HEK293 (cell line): ENCODE measurements at regions not wholly inside any gene's neighbourhood (a gene's known extent, or its start where the extent isn't known, plus 50 kb on each side); places are given as distances from the start of the nearest gene placed in this dataset.

ENCODE experiments used
- CTCF ChIA-PET: fragments of 350-600 bp; formaldehyde crosslinking; extraction: SDS; loops from one replicate; lab custom pipeline; 2021; ENCODE audit warnings: antibody characterized with exemption; lab: Yijun Ruan, JAX
- POLR2A ChIA-PET: fragments of 300-600 bp; formaldehyde crosslinking; extraction: SDS; loops from one replicate; lab custom pipeline; 2020; ENCODE audit warnings: antibody characterized with exemption, inconsistent platforms; lab: Yijun Ruan, JAX
- H3K27ac ChIP-seq: fragments of 200-500 bp; sonication (Bioruptor generic); 2 replicates; pipeline ENCODE4 v1.5.1; 2014; ENCODE audit warnings: low read depth, low read length, control low read depth, inconsistent platforms; ENCODE audit errors: extremely low read depth
- H3K36me3 ChIP-seq, 2 experiments: fragments of 200-500 bp in 1 of 2; sonication (Bioruptor generic) in 1 of 2; 1 replicate in 1 of 2; 2 replicates in 1 of 2; pipeline ENCODE4 v1.5.1; 2014 to 2017; ENCODE audit warnings: inconsistent platforms in 2 of 2, low read length in 2 of 2; ENCODE audit not compliant: control insufficient read depth in 2 of 2, insufficient read depth in 1 of 2
- H3K4me1 ChIP-seq: fragments of 200-500 bp; sonication (Bioruptor generic); 2 replicates; pipeline ENCODE4 v1.5.1; 2014; ENCODE audit warnings: mild to moderate bottlenecking, low read length, inconsistent platforms; ENCODE audit not compliant: control insufficient read depth, insufficient read depth
- H3K4me3 ChIP-seq: 2 replicates; pipeline ENCODE4 v1.5.1; 2011; ENCODE audit warnings: low read depth, mild to moderate bottlenecking, control low read depth, low read length, moderate library complexity
- H3K9me3 ChIP-seq: fragments of 200-500 bp; sonication (Bioruptor generic); 2 replicates; pipeline ENCODE4 v1.5.1; 2014; ENCODE audit warnings: low read depth, low read length, inconsistent platforms; ENCODE audit not compliant: control insufficient read depth, insufficient read depth
- KLF1 ChIP-seq: fragments of 450-650 bp; formaldehyde crosslinking; IDR thresholded peaks from 2 replicates; pipeline ENCODE4 v1.5.1; 2016; ENCODE audit warnings: missing biosample characterization, missing genetic modification characterization
- KLF10 ChIP-seq: fragments of 450-650 bp; IDR thresholded peaks from 2 replicates; pipeline ENCODE4 v1.5.1; 2018; ENCODE audit warnings: missing biosample characterization, mild to moderate bottlenecking, missing genetic modification characterization
- KLF8 ChIP-seq: fragments of 450-650 bp; formaldehyde crosslinking; IDR thresholded peaks from 2 replicates; pipeline ENCODE4 v1.5.1; 2016; ENCODE audit warnings: missing biosample characterization, missing genetic modification characterization
- MYNN ChIP-seq: fragments of 450-650 bp; formaldehyde crosslinking; IDR thresholded peaks from 2 replicates; pipeline ENCODE4 v1.5.1; 2016; ENCODE audit warnings: missing biosample characterization, missing genetic modification characterization, borderline replicate concordance
- ZBTB48 ChIP-seq: fragments of 450-650 bp; formaldehyde crosslinking; IDR thresholded peaks from 2 replicates; pipeline ENCODE4 v1.5.1; 2016; ENCODE audit warnings: missing biosample characterization, missing genetic modification characterization
- ZFHX2 ChIP-seq: fragments of 450-650 bp; formaldehyde crosslinking; conservative IDR thresholded peaks from 2 replicates; pipeline ENCODE4 v1.5.1; 2016; ENCODE audit warnings: missing biosample characterization, missing genetic modification characterization
- ZIC2 ChIP-seq: fragments of 450-650 bp; formaldehyde crosslinking; IDR thresholded peaks from 2 replicates; pipeline ENCODE4 v1.5.1; 2016; ENCODE audit warnings: missing biosample characterization, missing genetic modification characterization
- ZNF157 ChIP-seq: fragments of 450-650 bp; formaldehyde crosslinking; IDR thresholded peaks from 2 replicates; pipeline ENCODE4 v1.5.1; 2016; ENCODE audit warnings: missing biosample characterization, missing genetic modification characterization
- ZNF169 ChIP-seq: fragments of 450-650 bp; formaldehyde crosslinking; IDR thresholded peaks from 2 replicates; pipeline ENCODE4 v1.5.1; 2016; ENCODE audit warnings: missing biosample characterization, missing genetic modification characterization
- ZNF184 ChIP-seq: fragments of 450-650 bp; IDR thresholded peaks from 2 replicates; pipeline ENCODE4 v1.5.1; 2018; ENCODE audit warnings: missing biosample characterization, mild to moderate bottlenecking, missing genetic modification characterization
- ZNF394 ChIP-seq: fragments of 450-650 bp; formaldehyde crosslinking; IDR thresholded peaks from 2 replicates; pipeline ENCODE4 v1.5.1; 2016; ENCODE audit warnings: missing biosample characterization, missing genetic modification characterization, mild to moderate bottlenecking, moderate library complexity, borderline replicate concordance
- ZNF404 ChIP-seq: fragments of 450-650 bp; formaldehyde crosslinking; IDR thresholded peaks from 2 replicates; pipeline ENCODE4 v1.5.1; 2017; ENCODE audit warnings: missing biosample characterization, missing genetic modification characterization
- ZNF423 ChIP-seq: fragments of 450-650 bp; formaldehyde crosslinking; IDR thresholded peaks from 2 replicates; pipeline ENCODE4 v1.5.1; 2016; ENCODE audit warnings: missing biosample characterization, missing genetic modification characterization
- ZNF426 ChIP-seq: fragments of 450-650 bp; formaldehyde crosslinking; IDR thresholded peaks from 2 replicates; pipeline ENCODE4 v1.5.1; 2017; ENCODE audit warnings: missing biosample characterization, missing genetic modification characterization, mild to moderate bottlenecking, inconsistent platforms, moderate library complexity
- ZNF473 ChIP-seq: fragments of 450-650 bp; formaldehyde crosslinking; IDR thresholded peaks from 2 replicates; pipeline ENCODE4 v1.5.1; 2017; ENCODE audit warnings: missing biosample characterization, missing genetic modification characterization
- ZNF558 ChIP-seq: fragments of 450-650 bp; formaldehyde crosslinking; IDR thresholded peaks from 2 replicates; pipeline ENCODE4 v1.5.1; 2016; ENCODE audit warnings: missing biosample characterization, missing genetic modification characterization
- ZNF645 ChIP-seq: fragments of 450-650 bp; formaldehyde crosslinking; IDR thresholded peaks from 2 replicates; pipeline ENCODE4; 2016; ENCODE audit warnings: missing biosample characterization, missing genetic modification characterization
- ZNF654 ChIP-seq: fragments of 450-650 bp; formaldehyde crosslinking; IDR thresholded peaks from 2 replicates; pipeline ENCODE4 v1.5.1; 2016; ENCODE audit warnings: low read depth, missing biosample characterization, missing genetic modification characterization
- ZNF704 ChIP-seq: fragments of 450-650 bp; formaldehyde crosslinking; IDR thresholded peaks from 2 replicates; pipeline ENCODE4 v1.5.1; 2016; ENCODE audit warnings: missing biosample characterization, missing genetic modification characterization
- ZNF76 ChIP-seq: fragments of 450-650 bp; formaldehyde crosslinking; IDR thresholded peaks from 2 replicates; pipeline ENCODE4; 2016; ENCODE audit warnings: low read depth, missing biosample characterization, missing genetic modification characterization, borderline replicate concordance
- ZNF837 ChIP-seq: fragments of 450-650 bp; formaldehyde crosslinking; IDR thresholded peaks from 2 replicates; pipeline ENCODE4 v1.5.1; 2016; ENCODE audit warnings: missing biosample characterization, missing genetic modification characterization
- ZSCAN4 ChIP-seq: fragments of 450-650 bp; formaldehyde crosslinking; IDR thresholded peaks from 2 replicates; pipeline ENCODE4 v1.5.1; 2017; ENCODE audit warnings: missing biosample characterization, missing genetic modification characterization
- ZXDB ChIP-seq: fragments of 450-650 bp; formaldehyde crosslinking; IDR thresholded peaks from 2 replicates; pipeline ENCODE4 v1.5.1; 2016; ENCODE audit warnings: missing biosample characterization, missing genetic modification characterization

GRCh38 chr16:48862087-48862532 is 252.1 kb upstream of the N4BP1 start:
- no peaks in the 10 kb centered on the region for H3K4me1 ChIP-seq
- H3K36me3 ChIP-seq = no peaks in the 10 kb centered on the region
- no peak overlapping the region for H3K4me3 ChIP-seq
- CTCF ChIA-PET = interaction anchor here (1.0 to 1.6 kb wide), 2 partner anchors 30 to 147 kb away, joined by 3 to 5 read pairs; no protein-coding TSS in a partner anchor
- H3K9me3 ChIP-seq = no peaks in the 10 kb centered on the region
- TF ChIP-seq MYNN (tag by site-specific recombination) = no peak
- no peak for TF ChIP-seq ZNF76 (tag by site-specific recombination)
- TF ChIP-seq ZNF654 (tag by site-specific recombination) = no peak
- TF ChIP-seq ZNF169 (tag by site-specific recombination) = no peak
- no peak for TF ChIP-seq KLF1 (tag by site-specific recombination)
- TF ChIP-seq ZSCAN4 (tag by site-specific recombination) = no peak
- no peak for TF ChIP-seq ZNF184 (tag by site-specific recombination)
- no peak for TF ChIP-seq ZNF645
- no peak for TF ChIP-seq ZNF704
- TF ChIP-seq ZNF837 (tag by site-specific recombination) = no peak
- no peak for TF ChIP-seq ZNF157 (tag by site-specific recombination)
- TF ChIP-seq KLF10 = no peak
- no peak for TF ChIP-seq ZIC2 (tag by site-specific recombination)
- no peak for TF ChIP-seq KLF8 (tag by site-specific recombination)
- no peak for TF ChIP-seq ZNF426 (tag by site-specific recombination)
- TF ChIP-seq ZXDB (tag by site-specific recombination) = no peak
- no peak for TF ChIP-seq ZNF423 (tag by site-specific recombination)
- no peak for TF ChIP-seq ZFHX2
- no peak for TF ChIP-seq ZBTB48 (tag by site-specific recombination)
- H3K27ac ChIP-seq = no peak overlapping the region
- POLR2A ChIA-PET = no interaction called here

GRCh38 chr16:48860341-48860740 is 250.4 kb upstream of the N4BP1 start:
- Histone ChIP-seq H3K9me3 (no peaks in the 10 kb centered on the region), H3K27ac (no peak overlapping the region), H3K4me1 (no peaks in the 10 kb centered on the region), H3K36me3 (no peaks in the 10 kb centered on the region), H3K4me3 (no peak overlapping the region)
- TF ChIP-seq ZNF404 (tag by site-specific recombination) (no peak), ZNF473 (tag by site-specific recombination) (no peak), KLF1 (tag by site-specific recombination) (no peak)
- POLR2A ChIA-PET = interaction anchor here (0.6 kb wide), 1 partner anchor 16 kb away, joined by 3 read pairs; no protein-coding TSS in a partner anchor
- CTCF ChIA-PET = interaction anchor here (0.6 kb wide), 1 partner anchor 530 kb away, joined by 3 read pairs; no protein-coding TSS in a partner anchor

GRCh38 chr16:48852951-48853350 is 243.0 kb upstream of the N4BP1 start:
- ChIA-PET POLR2A (no interaction called here), CTCF (interaction anchor here (0.9 kb wide), 1 partner anchor 24 kb away, joined by 4 read pairs; no protein-coding TSS in a partner anchor)
- Histone ChIP-seq H3K36me3 (no peaks in the 10 kb centered on the region), H3K9me3 (no peaks in the 10 kb centered on the region), H3K4me3 (no peak overlapping the region), H3K4me1 (no peaks in the 10 kb centered on the region), H3K27ac (no peak overlapping the region)
- TF ChIP-seq ZNF558 (tag by site-specific recombination) (no peak), ZNF394 (no peak)
